OCI-LY3 (cell line): ENCODE measurements at regions not wholly inside any gene's neighbourhood (a gene's known extent, or its start where the extent isn't known, plus 50 kb on each side); places are given as distances from the start of the nearest gene placed in this dataset.

Experiments
- H2AFZ ChIP-seq: fragments of 200-600, 300-600 bp; shearing (Covaris generic); 2 replicates; pipeline ENCODE4 v1.6.0; 2014; ENCODE audit warnings: antibody characterized with exemption, low read depth, low read length
- H3K27ac ChIP-seq: fragments of 200-600, 300-600 bp; sonication (generic); 2 replicates; pipeline ENCODE4 v1.5.1; 2014; ENCODE audit warnings: mild to moderate bottlenecking, low read length, moderate library complexity, mixed read lengths
- H3K27me3 ChIP-seq: fragments of 200-600, 300-600 bp; sonication (generic); 2 replicates; pipeline ENCODE4 v1.6.1; 2014; ENCODE audit warnings: low read depth, low read length, mixed read lengths
- H3K36me3 ChIP-seq: fragments of 200-600, 300-600 bp; sonication (generic); replicated peaks from 2 replicates; pipeline ENCODE3; 2014; ENCODE audit warnings: low read depth, low read length, mixed read lengths
- H3K4me1 ChIP-seq: fragments of 300-600, 200-600 bp; sonication (generic); 2 replicates; pipeline ENCODE4 v1.6.1; 2014; ENCODE audit warnings: low read length, mixed read lengths
- H3K4me2 ChIP-seq: fragments of 200-600, 300-600 bp; sonication (generic); 2 replicates; pipeline ENCODE4 v1.6.1; 2014; ENCODE audit warnings: low read length, mixed read lengths
- H3K4me3 ChIP-seq: fragments of 300-600, 200-600 bp; sonication (generic); 2 replicates; pipeline ENCODE4 v1.5.1; 2014; ENCODE audit warnings: antibody characterized with exemption, mild to moderate bottlenecking, low read length, moderate library complexity
- H3K79me2 ChIP-seq: fragments of 300-600, 200-600 bp; shearing (Covaris generic); 2 replicates; pipeline ENCODE4 v1.6.1; 2014; ENCODE audit warnings: mild to moderate bottlenecking, low read length, mixed read lengths
- H3K9ac ChIP-seq: fragments of 300-600, 200-600 bp; shearing (Covaris generic); 2 replicates; pipeline ENCODE4 v1.6.0; 2014; ENCODE audit warnings: mild to moderate bottlenecking, low read length, moderate library complexity
- H3K9me3 ChIP-seq: fragments of 200-600, 300-600 bp; shearing (Covaris generic); 2 replicates; pipeline ENCODE4 v1.6.1; 2014; ENCODE audit warnings: low read length, mixed read lengths; ENCODE audit not compliant: insufficient read depth
- H4K20me1 ChIP-seq: fragments of 200-600, 300-600 bp; sonication (generic); 2 replicates; pipeline ENCODE4 v1.6.1; 2016; ENCODE audit warnings: low read length, mixed read lengths; ENCODE audit not compliant: insufficient read depth
- CTCF ChIP-seq: fragments of 200-600, 300-600 bp; sonication (generic); IDR thresholded peaks from 2 replicates; pipeline ENCODE4 v1.5.1; 2014; ENCODE audit warnings: antibody characterized with exemption, low read length, low read depth
- EZH2phosphoT487 ChIP-seq: fragments of 200-600 bp; shearing (Covaris generic); IDR thresholded peaks from 2 replicates; pipeline ENCODE4 v1.6.1; 2018; ENCODE audit warnings: antibody characterized with exemption, mixed run types, low read depth

DNA sequence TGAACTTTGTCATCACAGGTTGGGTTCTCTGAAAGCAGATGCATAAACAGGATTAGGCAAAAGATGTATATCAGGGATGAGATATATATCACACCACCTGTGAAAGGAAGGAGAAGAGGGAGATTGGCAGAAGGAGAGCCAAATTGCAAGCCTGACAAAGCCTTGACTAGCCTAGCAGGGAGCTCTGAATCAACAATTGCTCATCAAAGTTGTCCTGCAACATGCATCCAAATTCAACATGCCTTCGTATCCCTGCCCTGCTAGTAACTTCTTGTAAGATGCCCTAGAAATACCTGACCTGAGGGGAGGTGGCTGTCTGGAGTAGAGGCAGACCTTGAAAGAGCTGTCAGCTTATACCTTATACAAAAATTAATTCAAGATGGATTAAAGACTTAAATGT lies 207.1 kb upstream of the HTR1E start:
- Histone ChIP-seq H3K9me3 (no peaks in the 10 kb centered on the region), H3K27ac (no peak overlapping the region), H3K27me3 (no peaks in the 10 kb centered on the region), H3K4me2 (no peak overlapping the region), H3K4me3 (no peak overlapping the region), H3K4me1 (no peaks in the 10 kb centered on the region), H3K79me2 (no peaks in the 10 kb centered on the region), H2AFZ (no peak overlapping the region), H3K9ac (no peak overlapping the region), H4K20me1 (no peaks in the 10 kb centered on the region), H3K36me3 (no peaks in the 10 kb centered on the region)
- TF ChIP-seq CTCF (no peak), EZH2phosphoT487 (no peak)

DNA sequence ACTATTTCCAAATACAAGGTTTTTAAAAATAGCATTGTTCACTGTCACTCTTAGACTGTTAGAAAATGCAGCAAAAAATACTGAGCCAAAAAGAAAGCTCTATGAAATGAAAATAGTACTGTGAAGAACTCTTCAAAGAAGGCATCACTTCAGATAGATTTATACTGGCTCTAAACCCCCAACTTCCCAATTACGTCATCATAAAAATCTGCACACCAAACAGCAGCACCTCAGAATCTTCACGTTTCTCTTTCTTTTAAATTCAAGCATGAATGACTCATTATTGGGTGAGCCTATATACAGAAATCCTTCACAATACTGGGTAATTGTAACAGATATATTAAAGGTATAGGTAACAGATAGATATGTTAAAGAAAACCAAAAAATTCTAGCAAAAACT lies 208.4 kb upstream of the HTR1E start:
- TF ChIP-seq EZH2phosphoT487 (no peak), CTCF (no peak)
- Histone ChIP-seq H3K4me3 (no peak overlapping the region), H3K9ac (no peak overlapping the region)

GRCh38 chr6:86724695-86725094 lies 212.6 kb upstream of the HTR1E start:
- H2AFZ ChIP-seq: no peak overlapping the region
- no peak overlapping the region for H3K9ac ChIP-seq
- H4K20me1 ChIP-seq: no peaks in the 10 kb centered on the region
- H3K36me3 ChIP-seq: no peaks in the 10 kb centered on the region
- no peaks in the 10 kb centered on the region for H3K4me1 ChIP-seq
- no peaks in the 10 kb centered on the region for H3K79me2 ChIP-seq
- no peaks in the 10 kb centered on the region for H3K27me3 ChIP-seq
- no peak overlapping the region for H3K4me3 ChIP-seq
- no peaks in the 10 kb centered on the region for H3K9me3 ChIP-seq
- no peak overlapping the region for H3K27ac ChIP-seq
- H3K4me2 ChIP-seq: no peak overlapping the region
- TF ChIP-seq EZH2phosphoT487: no peak
- TF ChIP-seq CTCF: no peak

More for the DNA sequence above, 208.4 kb upstream of the HTR1E start:
- H3K27ac ChIP-seq: no peak overlapping the region
- no peaks in the 10 kb centered on the region for H3K4me1 ChIP-seq
- no peak overlapping the region for H3K4me2 ChIP-seq
- no peak overlapping the region for H2AFZ ChIP-seq
- no peaks in the 10 kb centered on the region for H3K27me3 ChIP-seq
- H3K36me3 ChIP-seq: no peaks in the 10 kb centered on the region
- no peaks in the 10 kb centered on the region for H3K79me2 ChIP-seq
- H4K20me1 ChIP-seq: no peaks in the 10 kb centered on the region
- H3K9me3 ChIP-seq: no peaks in the 10 kb centered on the region

DNA sequence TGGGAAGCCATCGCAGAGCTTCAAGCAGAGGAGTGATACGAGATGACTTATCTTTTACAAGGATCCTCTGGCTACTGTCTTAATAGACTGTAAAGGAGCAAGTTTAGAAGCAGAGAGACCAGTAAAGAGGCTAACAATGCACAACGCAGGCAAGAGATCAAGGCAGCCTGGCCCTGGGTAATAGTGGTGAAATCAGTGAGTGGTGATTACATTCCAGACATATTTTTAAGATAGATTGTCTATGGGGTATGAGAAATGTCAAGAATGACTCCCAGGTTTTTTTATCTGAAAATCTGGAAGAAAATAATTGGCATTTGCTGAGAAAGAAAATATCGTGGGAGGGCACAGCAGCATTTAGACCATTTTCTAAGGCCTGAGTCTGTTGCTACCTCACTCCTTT lies 213.6 kb upstream of the HTR1E start:
- TF ChIP-seq CTCF: no peak
- TF ChIP-seq EZH2phosphoT487: no peak
- H3K9me3 ChIP-seq: no peaks in the 10 kb centered on the region
- H3K27ac ChIP-seq: no peak overlapping the region
- no peaks in the 10 kb centered on the region for H3K4me1 ChIP-seq
- no peak overlapping the region for H3K4me2 ChIP-seq
- H3K4me3 ChIP-seq: no peak overlapping the region
- H3K9ac ChIP-seq: no peak overlapping the region
- no peaks in the 10 kb centered on the region for H4K20me1 ChIP-seq
- no peaks in the 10 kb centered on the region for H3K27me3 ChIP-seq
- H3K36me3 ChIP-seq: no peaks in the 10 kb centered on the region
- no peak overlapping the region for H2AFZ ChIP-seq
- no peaks in the 10 kb centered on the region for H3K79me2 ChIP-seq
